Left kidney (tissue), 1 donor: ENCODE measurements at regions not wholly inside any gene's neighbourhood (a gene's known extent, or its start where the extent isn't known, plus 50 kb on each side); places are given as distances from the start of the nearest gene placed in this dataset.

Experiments
- DNase-seq: peaks from one replicate; pipeline ENCODE4 v3.0.0-alpha.2; 2013

- no peak for DNase-seq
Measured at GRCh38 chr5:8473827-8474568, 605.0 kb downstream of the MTRR start.

DNA sequence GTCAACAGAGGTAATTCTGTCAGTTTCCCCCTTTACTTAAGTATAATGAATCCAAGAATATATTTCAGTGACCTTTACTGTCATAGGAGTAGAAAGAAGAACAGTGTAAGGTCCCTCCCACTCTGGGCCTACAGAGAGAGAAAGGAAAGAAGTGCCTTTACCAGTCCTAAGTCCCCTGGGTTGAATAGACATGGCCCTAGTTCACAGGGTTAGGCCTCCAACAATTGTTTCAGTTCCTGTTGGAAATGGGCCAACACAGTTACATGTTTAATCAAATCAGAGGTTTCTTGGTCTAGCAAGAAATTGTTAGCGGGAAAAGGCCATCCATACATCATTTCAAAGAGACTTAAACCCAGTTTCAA lies 605.6 kb downstream of the MTRR start:
- DNase-seq: no peak

GRCh38 chr5:8478326-8478725 lies 609.4 kb downstream of the MTRR start:
- no peak for DNase-seq

DNA sequence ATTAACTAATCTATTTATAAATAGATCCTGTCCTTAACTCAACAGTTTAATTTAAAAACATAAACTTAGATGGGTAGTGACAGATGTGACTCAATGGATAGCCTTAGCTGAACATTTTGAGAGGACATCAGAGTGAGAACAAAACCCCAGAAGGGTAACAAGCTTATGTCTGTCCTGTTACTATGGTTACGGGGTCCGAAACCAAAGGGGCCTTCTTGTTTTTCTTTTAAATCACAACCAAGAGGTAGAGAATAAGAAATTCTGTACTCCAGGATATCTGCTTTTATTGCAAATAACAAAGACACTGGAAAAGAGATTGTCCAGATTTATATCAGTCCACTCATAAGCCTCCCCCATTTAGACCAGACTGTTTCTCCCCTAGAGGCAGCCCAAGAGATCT lies 612.1 kb downstream of the MTRR start:
- DNase-seq: no peak

DNA sequence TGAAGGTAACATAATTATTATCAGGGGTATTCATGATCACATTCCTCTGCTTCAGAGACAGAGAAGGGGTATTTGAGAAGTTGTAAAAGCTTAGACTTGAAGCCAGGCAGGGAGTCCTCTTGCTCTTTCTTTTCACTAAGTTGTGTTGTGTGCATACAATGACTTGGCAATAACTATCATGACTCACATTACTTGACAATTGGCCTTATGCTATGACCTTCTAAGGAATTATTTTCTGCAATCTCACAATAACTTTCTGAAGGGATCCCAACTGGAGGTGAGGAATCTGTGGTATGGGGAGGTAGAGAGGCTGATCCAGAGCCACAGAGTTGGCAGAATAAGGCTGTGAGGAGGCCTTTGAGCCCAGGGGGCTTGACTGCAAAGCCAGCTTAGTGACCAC lies 622.3 kb downstream of the MTRR start:
- DNase-seq: no peak

DNA sequence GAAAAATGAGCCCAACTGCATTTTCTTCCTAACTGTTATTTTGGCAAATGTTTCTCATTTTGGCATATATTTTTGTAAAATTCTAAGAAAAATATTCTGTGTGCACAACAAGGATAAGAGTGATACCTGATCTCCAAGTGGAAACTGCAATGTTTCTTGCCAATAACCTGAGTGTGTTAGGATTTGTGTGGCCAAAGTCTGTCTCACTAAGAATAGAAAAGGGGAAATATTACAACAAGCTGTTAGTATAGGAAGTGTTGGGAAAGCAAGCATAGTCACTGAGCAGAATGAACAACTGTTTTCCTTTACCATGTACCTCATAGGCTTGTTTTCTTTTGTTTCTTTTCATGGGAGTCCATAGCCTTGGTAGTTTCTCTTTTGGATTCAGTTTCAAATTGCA lies 624.2 kb downstream of the MTRR start:
- DNase-seq: no peak

GRCh38 chr5:8500426-8500825 lies 631.5 kb downstream of the MTRR start:
- no peak for DNase-seq

DNA sequence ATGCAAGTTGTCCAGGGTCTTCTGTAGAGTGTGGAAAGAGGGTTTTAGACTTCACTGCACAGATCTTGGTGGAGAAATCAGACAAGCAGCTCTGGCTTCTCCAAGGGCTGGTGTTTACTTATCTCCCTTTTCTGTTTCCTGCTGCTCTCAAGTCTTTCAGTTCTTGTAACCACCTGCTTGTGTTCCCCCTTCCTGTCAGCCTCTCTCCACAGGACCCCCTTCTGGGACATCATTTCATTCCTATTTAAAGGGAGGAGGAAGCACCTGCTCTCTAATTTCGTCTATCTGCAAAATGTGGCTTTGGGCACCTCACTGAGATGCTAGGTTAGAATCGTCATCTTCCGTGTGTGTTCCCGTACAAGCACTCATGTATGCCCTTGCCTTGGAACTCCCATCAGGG lies 636.2 kb downstream of the MTRR start:
- no peak for DNase-seq

- DNase-seq: no peak
Measured at GRCh38 chr5:8508231-8508630, 639.3 kb downstream of the MTRR start.

GRCh38 chr5:8516356-8516755 lies 647.4 kb downstream of the MTRR start:
- DNase-seq: no peak

DNA sequence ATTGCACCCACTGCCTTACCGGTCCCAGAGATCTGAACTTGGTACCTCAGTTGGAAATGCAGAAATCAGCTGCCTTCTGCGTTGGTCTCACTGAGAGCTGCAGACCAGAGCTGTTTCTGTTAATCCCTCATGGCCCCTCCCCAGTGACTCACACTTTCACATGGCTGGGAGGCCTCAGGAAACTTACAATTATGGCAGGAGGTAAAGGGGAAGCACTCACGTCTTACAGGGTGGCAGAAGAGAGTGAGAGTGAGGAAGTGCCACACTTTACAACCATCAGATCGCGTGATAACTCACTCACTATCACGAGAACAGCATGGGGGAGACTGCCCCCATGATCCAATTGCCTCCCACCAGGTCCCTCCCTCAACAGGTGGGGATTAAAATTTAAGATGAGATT lies 648.5 kb downstream of the MTRR start:
- DNase-seq: no peak

- DNase-seq: no peak
Measured at GRCh38 chr5:8520917-8521316, 652.0 kb downstream of the MTRR start.

DNA sequence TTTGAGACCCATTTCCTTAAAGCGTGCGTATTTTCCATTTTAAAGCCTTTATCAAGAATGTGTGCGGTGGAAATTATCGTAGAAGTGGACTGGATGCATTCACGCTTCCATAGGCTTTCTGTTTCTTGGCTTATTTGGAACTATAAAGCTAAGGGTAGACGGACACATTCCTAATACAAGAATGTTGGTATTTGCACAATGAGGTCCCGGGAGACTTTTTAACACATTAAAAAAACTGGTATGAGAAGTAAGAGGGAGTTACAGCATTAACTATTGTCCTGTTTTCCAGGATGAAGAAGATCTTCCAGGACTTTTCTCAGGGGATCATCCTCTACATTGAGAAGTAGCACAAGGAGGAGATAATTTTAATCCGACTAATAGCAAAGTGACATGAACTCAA lies 653.0 kb downstream of the MTRR start:
- DNase-seq: no peak

DNA sequence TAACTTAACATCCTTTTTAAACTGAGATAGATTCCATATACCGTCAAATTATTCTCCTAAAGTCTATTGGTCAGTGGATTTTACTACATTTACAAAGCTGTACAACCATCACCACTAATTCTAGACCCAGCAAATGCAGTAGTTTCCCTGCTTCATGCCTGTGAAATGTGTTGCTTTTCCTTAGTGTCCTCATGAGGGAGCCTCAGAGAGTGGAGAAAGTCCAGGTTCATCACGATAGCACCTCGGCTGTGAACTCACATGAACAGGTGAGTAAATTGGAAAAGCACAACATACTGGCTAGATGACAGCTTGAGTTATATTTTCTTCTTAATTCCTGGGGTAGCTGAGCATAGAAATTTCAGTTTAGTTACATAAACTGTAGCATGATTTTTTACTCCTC lies 653.7 kb downstream of the MTRR start:
- DNase-seq: no peak

- no peak for DNase-seq
Measured at GRCh38 chr5:8523501-8523900, 654.6 kb downstream of the MTRR start.

- DNase-seq: no peak
Measured at GRCh38 chr5:8525819-8526218, 656.9 kb downstream of the MTRR start.

GRCh38 chr5:8528106-8528505 lies 659.2 kb downstream of the MTRR start:
- DNase-seq: no peak

- no peak for DNase-seq
Measured at GRCh38 chr5:8538821-8539220, 669.9 kb downstream of the MTRR start.

GRCh38 chr5:8540317-8540716 lies 671.4 kb downstream of the MTRR start:
- no peak for DNase-seq

GRCh38 chr5:8550921-8551320 lies 682.0 kb downstream of the MTRR start:
- DNase-seq: no peak

DNA sequence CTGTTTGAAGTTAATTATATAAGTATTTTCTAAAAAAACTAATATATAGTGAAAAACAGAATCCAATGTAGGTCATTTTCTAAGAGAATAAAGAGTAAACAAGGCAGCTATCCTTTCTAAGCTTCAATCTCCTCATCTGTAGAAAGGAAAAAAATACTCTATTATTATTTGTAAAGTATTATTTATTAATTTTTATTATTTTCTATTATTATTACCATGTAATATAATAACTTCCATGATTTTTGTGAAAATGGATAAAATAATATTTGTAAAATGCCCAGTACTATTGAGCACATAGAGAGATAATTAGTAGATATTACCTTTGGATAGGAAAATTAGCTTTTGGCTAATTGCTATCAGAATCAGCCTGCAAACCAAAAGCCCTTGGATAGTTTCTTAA lies 684.4 kb downstream of the MTRR start:
- DNase-seq: no peak

- no peak for DNase-seq
Measured at GRCh38 chr5:8557728-8558127, 688.8 kb downstream of the MTRR start.

DNA sequence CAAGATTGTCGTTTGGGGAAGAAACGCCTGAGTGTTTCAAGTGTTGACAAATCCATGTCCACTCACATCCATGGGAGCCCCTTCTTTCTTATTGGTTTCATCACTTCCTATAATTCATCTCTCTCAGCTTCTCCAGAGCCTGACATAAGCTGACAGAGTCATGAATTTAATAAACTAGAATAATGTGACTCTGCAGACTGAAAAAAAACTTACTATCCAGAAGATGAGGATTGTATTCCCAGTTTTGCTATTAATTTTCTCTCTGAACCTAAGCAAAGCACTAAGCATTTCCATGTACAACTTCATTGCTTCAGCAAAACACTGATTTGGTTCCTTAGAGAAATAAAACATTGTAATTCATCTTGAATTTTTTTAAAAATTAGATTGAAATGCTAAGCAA lies 691.8 kb downstream of the MTRR start:
- DNase-seq: no peak

GRCh38 chr5:8561224-8561840 lies 692.4 kb downstream of the MTRR start:
- no peak for DNase-seq
